Gastrocnemius medialis (tissue), 4 donors: ENCODE measurements at regions not wholly inside any gene's neighbourhood (a gene's known extent, or its start where the extent isn't known, plus 50 kb on each side); places are given as distances from the start of the nearest gene placed in this dataset.

ENCODE experiments used
- ATAC-seq, 2 donors: fragments of 150-250 bp; one replicate each; pipeline ENCODE4 v1.9.1; 2016
- DNase-seq, 2 donors: peaks; one replicate each; pipeline ENCODE4 v3.0.0-alpha.2; 2019
- H3K27ac ChIP-seq, 4 donors: fragments of 200-600 bp; sonication (generic); 1 replicate in 1 of 4; 2 replicates in 3 of 4; pipeline ENCODE4 v1.5.1; 2016 to 2018; ENCODE audit warnings: mild to moderate bottlenecking in 2 of 4, moderate library complexity in 1 of 4
- H3K27me3 ChIP-seq, 3 donors: fragments of 200-600 bp; sonication (generic) in 2 of 3; 1 replicate in 1 of 3; 2 replicates in 2 of 3; pipeline versions ENCODE4 v1.5.1 to v1.6.0; 2016 to 2019; ENCODE audit warnings: mild to moderate bottlenecking in 1 of 3, moderate library complexity in 1 of 3
- H3K36me3 ChIP-seq, 2 donors: fragments of 200-600 bp; sonication (generic) in 1 of 2; one replicate each; pipeline ENCODE4 v1.5.1; 2017 to 2018
- H3K4me1 ChIP-seq, 2 donors: fragments of 200-600 bp; sonication (generic) in 1 of 2; one replicate each; pipeline ENCODE4 v1.5.1; 2016 to 2017; ENCODE audit warnings: mild to moderate bottlenecking in 2 of 2
- H3K4me3 ChIP-seq, 4 donors: fragments of 200-600 bp; sonication (generic) in 3 of 4; 1 replicate in 1 of 4; 2 replicates in 3 of 4; pipeline ENCODE4 v1.5.1; 2016 to 2019; ENCODE audit warnings: mild to moderate bottlenecking in 2 of 4
- H3K9me3 ChIP-seq, 3 donors: fragments of 200-600 bp; sonication (generic) in 2 of 3; 1 replicate in 1 of 3; 2 replicates in 2 of 3; pipeline ENCODE4 v1.5.1; 2016 to 2019
- CTCF ChIP-seq, 5 experiments: fragments of 450-650 bp in 3 of 5; fragments of 200-600 bp in 2 of 5; sonication (generic) in 2 of 5; IDR thresholded peaks in 4 of 5; conservative IDR thresholded peaks in 1 of 5; 1 replicate in 4 of 5; 2 replicates in 1 of 5; pipeline ENCODE4 v1.5.1; 2016 to 2019; ENCODE audit warnings: antibody characterized with exemption in 5 of 5, mild to moderate bottlenecking in 3 of 5, moderate library complexity in 3 of 5
- POLR2A ChIP-seq, 2 donors: fragments of 450-650 bp; IDR thresholded peaks; one replicate each; pipeline ENCODE4 v1.6.1; 2017; ENCODE audit warnings: antibody characterized with exemption in 2 of 2, mild to moderate bottlenecking in 2 of 2, moderate library complexity in 2 of 2
- in situ Hi-C, 4 donors: fragments of 200-750 bp; cut with MboI; loops; one replicate each; pipeline versions ENCODE4 v1.15.0 to v1.8.0; 2017; ENCODE audit warnings: low sequenced_read_pairs in 4 of 4
- intact Hi-C: fragments of 100-400 bp; cut with DNase I; formaldehyde crosslinking; loops from one replicate; pipeline ENCODE4 v1.15.1; 2023; ENCODE audit warnings: low total_unique reads

GRCh38 chr3:119091936-119092677 lies 53.9 kb upstream of the TEX55 start:
- DNase-seq (no peak), ATAC-seq (no peak)
- H3K4me3 ChIP-seq = no peak overlapping the region
- no peaks in the 10 kb centered on the region for H3K4me1 ChIP-seq
- no peaks in the 10 kb centered on the region for H3K36me3 ChIP-seq
- H3K27me3 ChIP-seq = no peaks in the 10 kb centered on the region
- in situ Hi-C loops = loop anchor here in 1 of 4 donors (10.0 kb wide), 1 partner anchor 207 kb away; no protein-coding TSS in a partner anchor
- intact Hi-C loops = no loop called here
- no peaks in the 10 kb centered on the region for H3K9me3 ChIP-seq
- TF ChIP-seq POLR2A (IDR thresholded peaks at IDR 0.05) (no peak), CTCF (IDR thresholded peaks at IDR 0.05 in 4 of 5, conservative IDR thresholded peaks at IDR 0.05 in 1 of 5) (no peak)
- H3K27ac ChIP-seq = no peak overlapping the region

- in situ Hi-C loops = no loop called here
- H3K9me3 ChIP-seq = no peaks in the 10 kb centered on the region
These were observed 53.2 kb upstream of the IGSF11 start for GRCh38 chr3:119087799-119088198.

GRCh38 chr3:119085070-119085439 lies 50.4 kb upstream of the IGSF11 start:
- in situ Hi-C loops (no loop called here), intact Hi-C loops (no loop called here)
- H3K4me3 ChIP-seq = no peak overlapping the region
- ATAC-seq (no peak), DNase-seq (no peak)
- H3K4me1 ChIP-seq = no peaks in the 10 kb centered on the region
- TF ChIP-seq CTCF (IDR thresholded peaks at IDR 0.05 in 4 of 5, conservative IDR thresholded peaks at IDR 0.05 in 1 of 5) = no peak
- no peaks in the 10 kb centered on the region for H3K27me3 ChIP-seq
- no peaks in the 10 kb centered on the region for H3K36me3 ChIP-seq
- no peaks in the 10 kb centered on the region for H3K9me3 ChIP-seq
- H3K27ac ChIP-seq = no peak overlapping the region

More at GRCh38 chr3:119087799-119088198, 53.2 kb upstream of the IGSF11 start:
- Histone ChIP-seq H3K36me3 (no peaks in the 10 kb centered on the region), H3K27me3 (no peaks in the 10 kb centered on the region), H3K4me3 (no peak overlapping the region), H3K4me1 (no peaks in the 10 kb centered on the region), H3K27ac (no peak overlapping the region)
- intact Hi-C loops = no loop called here
- ATAC-seq = no peak
- DNase-seq = no peak
- TF ChIP-seq POLR2A (IDR thresholded peaks at IDR 0.05) (no peak), CTCF (IDR thresholded peaks at IDR 0.05 in 4 of 5, conservative IDR thresholded peaks at IDR 0.05 in 1 of 5) (no peak)

- no peak for DNase-seq
- Histone ChIP-seq H3K36me3 (no peaks in the 10 kb centered on the region), H3K27ac (no peak overlapping the region), H3K27me3 (no peaks in the 10 kb centered on the region), H3K4me1 (no peaks in the 10 kb centered on the region), H3K9me3 (no peaks in the 10 kb centered on the region), H3K4me3 (no peak overlapping the region)
- in situ Hi-C loops (no loop called here), intact Hi-C loops (no loop called here)
- ATAC-seq = no peak
- TF ChIP-seq CTCF (IDR thresholded peaks at IDR 0.05 in 4 of 5, conservative IDR thresholded peaks at IDR 0.05 in 1 of 5) (no peak), POLR2A (IDR thresholded peaks at IDR 0.05) (no peak)
These were observed 49.9 kb upstream of the IGSF11 start for GRCh38 chr3:119084371-119085069.
